ENCODE measurements at regions not wholly inside any gene's neighbourhood (a gene's known extent, or its start where the extent isn't known, plus 50 kb on each side); places are given as distances from the start of the nearest gene placed in this dataset.

DNA sequence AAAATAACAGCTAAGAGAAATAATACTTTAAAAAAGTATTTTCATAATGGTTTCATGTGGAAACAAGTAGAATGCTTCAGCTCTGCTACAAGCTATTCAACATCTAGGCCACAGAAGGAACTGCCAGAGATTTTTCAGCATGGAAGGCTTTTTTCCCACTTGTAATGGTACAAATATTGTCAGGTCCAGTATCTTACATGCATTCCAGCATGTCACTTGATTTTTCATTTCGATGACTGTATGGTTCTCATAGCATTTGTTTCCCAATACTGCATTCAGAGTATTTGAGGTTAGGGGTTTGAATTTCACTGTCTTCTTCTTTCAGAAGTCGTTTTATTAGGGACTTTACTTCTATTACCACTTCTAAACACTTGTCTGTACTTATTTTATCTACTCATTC, 1701.5 kb upstream of the FLRT2 start:
- Histone ChIP-seq H3K9me3 (ENCODE audit: control insufficient read depth in 2 of 2, low read length in 2 of 2) (no peaks in the 10 kb centered on the region), H3K9ac (ENCODE audit: low read length in 2 of 2) (no peak overlapping the region), H3K27ac (ENCODE audit: low read length) (no peak overlapping the region), H3K27me3 (ENCODE audit: control insufficient read depth in 1 of 2, insufficient read depth in 2 of 2, low read length in 2 of 2) (no peaks in the 10 kb centered on the region), H3K36me3 (ENCODE audit: control insufficient read depth in 2 of 2, insufficient read depth in 2 of 2, low read length in 2 of 2) (no peaks in the 10 kb centered on the region), H3K4me3 (ENCODE audit: low read length in 2 of 2) (no peak overlapping the region), H3K4me1 (ENCODE audit: control insufficient read depth, insufficient read depth, low read length) (no peaks in the 10 kb centered on the region)

GRCh38 chr14:83830316-83830715, 1699.6 kb upstream of the FLRT2 start:
- H3K27me3 ChIP-seq (ENCODE audit: control insufficient read depth in 1 of 2, insufficient read depth in 2 of 2, low read length in 2 of 2): no peaks in the 10 kb centered on the region
- no peak overlapping the region for H3K4me3 ChIP-seq (ENCODE audit: low read length in 2 of 2)
- no peak overlapping the region for H3K27ac ChIP-seq (ENCODE audit: low read length)
- no peaks in the 10 kb centered on the region for H3K36me3 ChIP-seq (ENCODE audit: control insufficient read depth in 2 of 2, insufficient read depth in 2 of 2, low read length in 2 of 2)
- H3K9me3 ChIP-seq (ENCODE audit: control insufficient read depth in 2 of 2, low read length in 2 of 2): no peaks in the 10 kb centered on the region
- no peak overlapping the region for H3K9ac ChIP-seq (ENCODE audit: low read length in 2 of 2)
- H3K4me1 ChIP-seq (ENCODE audit: control insufficient read depth, insufficient read depth, low read length): no peaks in the 10 kb centered on the region

DNA sequence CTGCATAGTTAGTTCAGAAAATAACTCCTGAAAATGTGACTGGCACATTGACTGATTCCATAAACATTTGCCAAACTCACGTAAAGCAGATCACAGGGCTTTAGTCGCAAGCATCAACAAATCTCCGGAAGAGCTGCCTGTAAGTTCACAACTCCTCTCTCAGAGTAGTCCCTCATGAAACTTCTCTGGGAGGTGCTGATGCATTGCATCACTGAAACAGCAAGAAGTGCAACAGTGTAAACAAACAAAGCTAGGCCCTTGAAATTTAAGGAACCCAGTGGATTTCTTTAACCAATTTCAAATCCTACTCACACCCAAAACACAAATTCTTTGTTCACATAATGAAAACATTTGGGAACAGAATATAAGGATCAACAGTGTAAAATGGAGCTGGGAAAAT, 1691.7 kb upstream of the FLRT2 start:
- H3K36me3 ChIP-seq (ENCODE audit: control insufficient read depth in 2 of 2, insufficient read depth in 2 of 2, low read length in 2 of 2): no peaks in the 10 kb centered on the region
- H3K4me1 ChIP-seq (ENCODE audit: control insufficient read depth, insufficient read depth, low read length): no peaks in the 10 kb centered on the region
- H3K4me3 ChIP-seq (ENCODE audit: low read length in 2 of 2): no peak overlapping the region
- H3K9ac ChIP-seq (ENCODE audit: low read length in 2 of 2): no peak overlapping the region
- no peaks in the 10 kb centered on the region for H3K27me3 ChIP-seq (ENCODE audit: control insufficient read depth in 1 of 2, insufficient read depth in 2 of 2, low read length in 2 of 2)
- H3K9me3 ChIP-seq (ENCODE audit: control insufficient read depth in 2 of 2, low read length in 2 of 2): no peaks in the 10 kb centered on the region
- H3K27ac ChIP-seq (ENCODE audit: low read length): no peak overlapping the region

- no peaks in the 10 kb centered on the region for H3K9me3 ChIP-seq (ENCODE audit: control insufficient read depth in 2 of 2, low read length in 2 of 2)
- no peaks in the 10 kb centered on the region for H3K27me3 ChIP-seq (ENCODE audit: control insufficient read depth in 1 of 2, insufficient read depth in 2 of 2, low read length in 2 of 2)
- H3K36me3 ChIP-seq (ENCODE audit: control insufficient read depth in 2 of 2, insufficient read depth in 2 of 2, low read length in 2 of 2): no peaks in the 10 kb centered on the region
- no peaks in the 10 kb centered on the region for H3K4me1 ChIP-seq (ENCODE audit: control insufficient read depth, insufficient read depth, low read length)
- H3K9ac ChIP-seq (ENCODE audit: low read length in 2 of 2): no peak overlapping the region
- no peak overlapping the region for H3K4me3 ChIP-seq (ENCODE audit: low read length in 2 of 2)
- no peak overlapping the region for H3K27ac ChIP-seq (ENCODE audit: low read length)
Observed at GRCh38 chr14:83842547-83842946, 1687.4 kb upstream of the FLRT2 start.

DNA sequence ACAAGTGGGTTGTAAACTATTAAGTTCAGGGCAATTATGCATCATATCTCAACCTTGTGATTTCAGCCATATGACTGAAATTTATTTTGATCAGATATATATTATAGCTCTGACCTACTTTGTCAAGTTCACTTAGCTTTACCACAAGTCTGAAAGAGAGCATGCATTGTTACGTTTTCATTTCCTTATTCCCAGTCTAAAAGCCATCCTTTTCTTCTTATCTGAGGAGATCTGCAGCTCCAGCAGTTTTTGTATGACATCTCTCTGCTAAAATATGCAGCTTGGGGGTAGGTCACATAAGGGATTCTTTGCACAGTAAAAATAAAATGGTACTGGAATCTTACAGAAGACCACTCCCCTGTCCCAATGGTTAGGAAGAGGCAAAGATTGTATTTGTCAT, 1682.8 kb upstream of the FLRT2 start:
- no peaks in the 10 kb centered on the region for H3K36me3 ChIP-seq (ENCODE audit: control insufficient read depth in 2 of 2, insufficient read depth in 2 of 2, low read length in 2 of 2)
- H3K27me3 ChIP-seq (ENCODE audit: control insufficient read depth in 1 of 2, insufficient read depth in 2 of 2, low read length in 2 of 2): no peaks in the 10 kb centered on the region
- H3K4me3 ChIP-seq (ENCODE audit: low read length in 2 of 2): no peak overlapping the region
- H3K4me1 ChIP-seq (ENCODE audit: control insufficient read depth, insufficient read depth, low read length): no peaks in the 10 kb centered on the region
- no peak overlapping the region for H3K27ac ChIP-seq (ENCODE audit: low read length)
- no peaks in the 10 kb centered on the region for H3K9me3 ChIP-seq (ENCODE audit: control insufficient read depth in 2 of 2, low read length in 2 of 2)
- H3K9ac ChIP-seq (ENCODE audit: low read length in 2 of 2): no peak overlapping the region

DNA sequence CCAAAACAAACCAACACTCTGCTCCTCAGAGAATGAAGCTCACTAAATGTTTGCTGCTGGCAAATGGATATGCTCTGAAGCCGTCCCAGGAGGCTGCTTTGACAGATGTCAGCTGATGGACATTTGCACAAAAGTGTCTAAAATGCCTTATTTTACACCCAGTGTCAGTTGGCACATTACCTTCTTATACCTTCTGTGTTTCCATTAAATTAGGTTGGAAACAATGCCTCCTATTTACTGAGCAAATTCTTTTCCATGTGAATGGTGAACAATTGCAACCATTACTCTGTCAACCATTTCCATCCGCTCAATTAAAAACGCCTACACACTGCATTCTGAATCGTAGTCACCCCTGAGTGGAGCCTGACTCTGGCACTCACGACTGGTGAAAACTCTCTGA, 1679.9 kb upstream of the FLRT2 start:
- Histone ChIP-seq H3K27ac (ENCODE audit: low read length) (no peak overlapping the region), H3K9me3 (ENCODE audit: control insufficient read depth in 2 of 2, low read length in 2 of 2) (no peaks in the 10 kb centered on the region), H3K4me3 (ENCODE audit: low read length in 2 of 2) (no peak overlapping the region), H3K9ac (ENCODE audit: low read length in 2 of 2) (no peak overlapping the region), H3K4me1 (ENCODE audit: control insufficient read depth, insufficient read depth, low read length) (no peaks in the 10 kb centered on the region), H3K27me3 (ENCODE audit: control insufficient read depth in 1 of 2, insufficient read depth in 2 of 2, low read length in 2 of 2) (no peaks in the 10 kb centered on the region), H3K36me3 (ENCODE audit: control insufficient read depth in 2 of 2, insufficient read depth in 2 of 2, low read length in 2 of 2) (no peaks in the 10 kb centered on the region)

GRCh38 chr14:83856334-83856733, 1673.6 kb upstream of the FLRT2 start:
- Histone ChIP-seq H3K4me3 (ENCODE audit: low read length in 2 of 2) (no peak overlapping the region), H3K9ac (ENCODE audit: low read length in 2 of 2) (no peak overlapping the region), H3K27me3 (ENCODE audit: control insufficient read depth in 1 of 2, insufficient read depth in 2 of 2, low read length in 2 of 2) (no peaks in the 10 kb centered on the region), H3K4me1 (ENCODE audit: control insufficient read depth, insufficient read depth, low read length) (no peaks in the 10 kb centered on the region), H3K27ac (ENCODE audit: low read length) (no peak overlapping the region), H3K36me3 (ENCODE audit: control insufficient read depth in 2 of 2, insufficient read depth in 2 of 2, low read length in 2 of 2) (no peaks in the 10 kb centered on the region), H3K9me3 (ENCODE audit: control insufficient read depth in 2 of 2, low read length in 2 of 2) (no peaks in the 10 kb centered on the region)

DNA sequence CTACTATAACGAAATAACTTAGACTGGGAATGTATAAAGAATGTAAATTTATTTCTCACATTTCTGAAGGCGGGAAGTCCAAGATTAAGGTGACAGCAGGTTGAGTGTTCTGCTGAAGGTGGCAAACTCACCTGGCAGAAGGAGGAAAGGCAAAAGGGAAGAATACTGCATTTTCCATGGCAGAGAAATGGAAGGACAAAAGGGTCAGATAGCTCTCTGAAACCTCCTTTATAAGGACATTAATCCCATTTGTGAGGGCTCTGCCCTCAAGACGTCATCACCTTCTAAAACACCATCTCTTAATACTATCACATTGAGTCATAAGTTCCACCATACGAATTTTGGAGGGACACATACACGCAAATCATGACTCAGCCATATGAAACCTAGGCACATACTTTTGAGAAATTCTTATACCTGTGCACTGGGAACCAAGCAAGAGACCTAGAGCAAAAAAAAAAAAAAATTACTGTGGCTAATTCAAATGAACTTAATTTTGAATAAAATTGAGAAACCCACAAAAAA, 1669.3 kb upstream of the FLRT2 start:
- Histone ChIP-seq H3K9me3 (ENCODE audit: control insufficient read depth in 2 of 2, low read length in 2 of 2) (no peaks in the 10 kb centered on the region), H3K27ac (ENCODE audit: low read length) (no peak overlapping the region), H3K9ac (ENCODE audit: low read length in 2 of 2) (no peak overlapping the region), H3K4me1 (ENCODE audit: control insufficient read depth, insufficient read depth, low read length) (no peaks in the 10 kb centered on the region), H3K4me3 (ENCODE audit: low read length in 2 of 2) (no peak overlapping the region), H3K27me3 (ENCODE audit: control insufficient read depth in 1 of 2, insufficient read depth in 2 of 2, low read length in 2 of 2) (no peaks in the 10 kb centered on the region), H3K36me3 (ENCODE audit: control insufficient read depth in 2 of 2, insufficient read depth in 2 of 2, low read length in 2 of 2) (no peaks in the 10 kb centered on the region)

- Histone ChIP-seq H3K36me3 (ENCODE audit: control insufficient read depth in 2 of 2, insufficient read depth in 2 of 2, low read length in 2 of 2) (no peaks in the 10 kb centered on the region), H3K27me3 (ENCODE audit: control insufficient read depth in 1 of 2, insufficient read depth in 2 of 2, low read length in 2 of 2) (no peaks in the 10 kb centered on the region), H3K4me3 (ENCODE audit: low read length in 2 of 2) (no peak overlapping the region), H3K9ac (ENCODE audit: low read length in 2 of 2) (no peak overlapping the region), H3K4me1 (ENCODE audit: control insufficient read depth, insufficient read depth, low read length) (peaks cover 4% of the 10 kb centered on the region), H3K9me3 (ENCODE audit: control insufficient read depth in 2 of 2, low read length in 2 of 2) (no peaks in the 10 kb centered on the region), H3K27ac (ENCODE audit: low read length) (no peak overlapping the region)
Observed at GRCh38 chr14:83863042-83863774, 1666.7 kb upstream of the FLRT2 start.

GRCh38 chr14:83864106-83864505, 1665.8 kb upstream of the FLRT2 start:
- no peaks in the 10 kb centered on the region for H3K36me3 ChIP-seq (ENCODE audit: control insufficient read depth in 2 of 2, insufficient read depth in 2 of 2, low read length in 2 of 2)
- no peak overlapping the region for H3K27ac ChIP-seq (ENCODE audit: low read length)
- H3K9ac ChIP-seq (ENCODE audit: low read length in 2 of 2): no peak overlapping the region
- no peaks in the 10 kb centered on the region for H3K27me3 ChIP-seq (ENCODE audit: control insufficient read depth in 1 of 2, insufficient read depth in 2 of 2, low read length in 2 of 2)
- peaks cover 4% of the 10 kb centered on the region for H3K4me1 ChIP-seq (ENCODE audit: control insufficient read depth, insufficient read depth, low read length)
- H3K4me3 ChIP-seq (ENCODE audit: low read length in 2 of 2): no peak overlapping the region
- no peaks in the 10 kb centered on the region for H3K9me3 ChIP-seq (ENCODE audit: control insufficient read depth in 2 of 2, low read length in 2 of 2)

DNA sequence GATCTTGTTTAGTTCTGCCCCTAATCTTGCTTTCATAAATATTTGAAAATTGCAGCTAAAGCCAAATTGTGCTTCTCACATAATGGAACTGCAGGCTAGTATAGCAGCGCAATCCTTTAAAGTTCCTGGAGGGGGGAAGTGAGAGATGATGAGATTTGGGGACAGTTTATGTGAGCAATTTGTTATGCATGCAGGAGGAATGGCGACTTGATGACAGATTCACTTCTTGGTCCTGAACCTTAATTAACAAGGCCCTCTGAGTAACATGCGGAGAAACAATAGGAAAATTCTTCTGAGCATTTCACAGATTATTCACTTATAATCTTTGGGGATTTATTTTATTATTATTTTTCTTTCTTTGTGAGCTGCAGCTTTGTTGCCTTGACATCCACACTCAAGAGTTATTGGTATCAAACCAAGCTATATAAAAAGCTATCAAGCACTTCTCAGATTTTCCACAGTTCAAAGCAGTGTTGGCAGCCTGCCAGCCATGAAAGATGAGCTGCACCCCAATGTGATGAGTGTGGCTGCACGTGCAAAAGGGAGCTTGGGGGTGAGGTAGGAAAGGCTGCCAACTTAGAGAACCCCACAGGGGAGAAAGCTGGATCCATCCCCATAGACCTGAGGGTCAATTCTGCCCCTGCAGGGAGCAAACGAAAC, 1662.2 kb upstream of the FLRT2 start:
- no peak overlapping the region for H3K27ac ChIP-seq (ENCODE audit: low read length)

More for the DNA sequence above, 1662.2 kb upstream of the FLRT2 start:
- no peak overlapping the region for H3K9ac ChIP-seq (ENCODE audit: low read length in 2 of 2)
- H3K27me3 ChIP-seq (ENCODE audit: control insufficient read depth in 1 of 2, insufficient read depth in 2 of 2, low read length in 2 of 2): no peaks in the 10 kb centered on the region
- no peaks in the 10 kb centered on the region for H3K9me3 ChIP-seq (ENCODE audit: control insufficient read depth in 2 of 2, low read length in 2 of 2)
- peaks cover 4% of the 10 kb centered on the region for H3K4me1 ChIP-seq (ENCODE audit: control insufficient read depth, insufficient read depth, low read length)
- no peaks in the 10 kb centered on the region for H3K36me3 ChIP-seq (ENCODE audit: control insufficient read depth in 2 of 2, insufficient read depth in 2 of 2, low read length in 2 of 2)
- H3K4me3 ChIP-seq (ENCODE audit: low read length in 2 of 2): no peak overlapping the region
